ENCODE measurements at regions not wholly inside any gene's neighbourhood (a gene's known extent, or its start where the extent isn't known, plus 50 kb on each side); places are given as distances from the start of the nearest gene placed in this dataset.

DNA sequence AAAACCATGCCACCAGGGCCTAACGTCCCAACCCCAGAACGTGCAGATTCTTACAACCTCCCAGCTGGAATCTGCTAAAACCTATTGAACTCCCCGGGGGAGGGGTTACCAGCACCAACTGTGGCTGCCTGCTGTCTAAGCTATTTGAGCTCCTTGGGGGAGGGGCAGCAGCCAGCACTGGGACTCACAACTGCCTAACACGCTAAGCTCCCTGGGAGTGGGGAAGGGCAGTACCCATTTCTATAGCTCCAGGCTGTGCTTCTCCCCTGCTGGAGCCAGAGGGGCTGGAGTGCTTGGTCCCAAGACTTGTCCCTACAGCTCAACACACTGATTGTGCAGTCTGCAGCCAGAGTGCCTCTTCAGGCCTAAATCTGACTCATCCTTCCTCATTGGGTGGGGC is 459.8 kb upstream of the FGF16 start:
- TF ChIP-seq, protein P1, sequence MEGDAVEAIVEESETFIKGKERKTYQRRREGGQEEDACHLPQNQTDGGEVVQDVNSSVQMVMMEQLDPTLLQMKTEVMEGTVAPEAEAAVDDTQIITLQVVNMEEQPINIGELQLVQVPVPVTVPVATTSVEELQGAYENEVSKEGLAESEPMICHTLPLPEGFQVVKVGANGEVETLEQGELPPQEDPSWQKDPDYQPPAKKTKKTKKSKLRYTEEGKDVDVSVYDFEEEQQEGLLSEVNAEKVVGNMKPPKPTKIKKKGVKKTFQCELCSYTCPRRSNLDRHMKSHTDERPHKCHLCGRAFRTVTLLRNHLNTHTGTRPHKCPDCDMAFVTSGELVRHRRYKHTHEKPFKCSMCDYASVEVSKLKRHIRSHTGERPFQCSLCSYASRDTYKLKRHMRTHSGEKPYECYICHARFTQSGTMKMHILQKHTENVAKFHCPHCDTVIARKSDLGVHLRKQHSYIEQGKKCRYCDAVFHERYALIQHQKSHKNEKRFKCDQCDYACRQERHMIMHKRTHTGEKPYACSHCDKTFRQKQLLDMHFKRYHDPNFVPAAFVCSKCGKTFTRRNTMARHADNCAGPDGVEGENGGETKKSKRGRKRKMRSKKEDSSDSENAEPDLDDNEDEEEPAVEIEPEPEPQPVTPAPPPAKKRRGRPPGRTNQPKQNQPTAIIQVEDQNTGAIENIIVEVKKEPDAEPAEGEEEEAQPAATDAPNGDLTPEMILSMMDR (IDR thresholded peaks at IDR 0.05; ENCODE audit: low read depth, low read length), result no peak
- no peak for TF ChIP-seq EZH2phosphoT487 (IDR thresholded peaks at IDR 0.05; ENCODE audit: low read depth)

Measured in OCI-LY3 (cell line).